ENCODE measurements at regions not wholly inside any gene's neighbourhood (a gene's known extent, or its start where the extent isn't known, plus 50 kb on each side); places are given as distances from the start of the nearest gene placed in this dataset.

GRCh38 chr2:15786901-15787300 is 153.4 kb upstream of the MYCN start:
- H3K27ac ChIP-seq, result no peak overlapping the region
- peaks cover 16% of the 10 kb centered on the region for H3K4me1 ChIP-seq
- ATAC-seq (no peak), DNase-seq (ENCODE audit: low read depth in 1 of 2, low spot score in 1 of 2) (no peak), FAIRE-seq (no peak)
- H3K4me2 ChIP-seq, result no peak overlapping the region
- H3K4me3 ChIP-seq, result no peak overlapping the region
- H3K9me3 ChIP-seq, result no peaks in the 10 kb centered on the region
- no peak for TF ChIP-seq FOXS1 (CRISPR knock-in tag; IDR thresholded peaks at IDR 0.05)
- no peak for TF ChIP-seq EP300 (IDR thresholded peaks at IDR 0.05)
- TF ChIP-seq POLR2A (IDR thresholded peaks at IDR 0.05; ENCODE audit: low read length), result no peak
- TF ChIP-seq HEYL (CRISPR knock-in tag; IDR thresholded peaks at IDR 0.05), result no peak
- TF ChIP-seq ZFP36 (IDR thresholded peaks at IDR 0.05; ENCODE audit: borderline replicate concordance, partially characterized antibody), result no peak
- TF ChIP-seq, protein P1, sequence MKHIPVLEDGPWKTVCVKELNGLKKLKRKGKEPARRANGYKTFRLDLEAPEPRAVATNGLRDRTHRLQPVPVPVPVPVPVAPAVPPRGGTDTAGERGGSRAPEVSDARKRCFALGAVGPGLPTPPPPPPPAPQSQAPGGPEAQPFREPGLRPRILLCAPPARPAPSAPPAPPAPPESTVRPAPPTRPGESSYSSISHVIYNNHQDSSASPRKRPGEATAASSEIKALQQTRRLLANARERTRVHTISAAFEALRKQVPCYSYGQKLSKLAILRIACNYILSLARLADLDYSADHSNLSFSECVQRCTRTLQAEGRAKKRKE (CRISPR knock-in tag; IDR thresholded peaks at IDR 0.05; ENCODE audit: low read depth), result no peak
- no peak for TF ChIP-seq PHF8 (IDR thresholded peaks at IDR 0.05; ENCODE audit: borderline replicate concordance, low read depth)
- no peak for TF ChIP-seq SMC3 (IDR thresholded peaks at IDR 0.05)
- no peak for TF ChIP-seq HDAC2 (IDR thresholded peaks at IDR 0.05)
- TF ChIP-seq ZSCAN20 (CRISPR knock-in tag; IDR thresholded peaks at IDR 0.05), result no peak
- TF ChIP-seq MYC (IDR thresholded peaks at IDR 0.05; ENCODE audit: borderline replicate concordance, low read length), result no peak
- TF ChIP-seq CHD4 (IDR thresholded peaks at IDR 0.05; ENCODE audit: borderline replicate concordance), result no peak
- TF ChIP-seq, protein P2, sequence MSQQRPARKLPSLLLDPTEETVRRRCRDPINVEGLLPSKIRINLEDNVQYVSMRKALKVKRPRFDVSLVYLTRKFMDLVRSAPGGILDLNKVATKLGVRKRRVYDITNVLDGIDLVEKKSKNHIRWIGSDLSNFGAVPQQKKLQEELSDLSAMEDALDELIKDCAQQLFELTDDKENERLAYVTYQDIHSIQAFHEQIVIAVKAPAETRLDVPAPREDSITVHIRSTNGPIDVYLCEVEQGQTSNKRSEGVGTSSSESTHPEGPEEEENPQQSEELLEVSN (IDR thresholded peaks at IDR 0.05; ENCODE audit: borderline replicate concordance, low read depth), result no peak
- ChIA-PET CTCF (no interaction called here), POLR2A (no interaction called here)
- 44% methylated on average over 2 of the region's 2 CpGs for WGBS (ENCODE audit: missing lambda C conversion rate)

- CTCF ChIA-PET, result no interaction called here
Observed at GRCh38 chr2:15787535-15788454, 152.6 kb upstream of the MYCN start.

More at GRCh38 chr2:15787535-15788454, 152.6 kb upstream of the MYCN start:
- TF ChIP-seq, protein P3, sequence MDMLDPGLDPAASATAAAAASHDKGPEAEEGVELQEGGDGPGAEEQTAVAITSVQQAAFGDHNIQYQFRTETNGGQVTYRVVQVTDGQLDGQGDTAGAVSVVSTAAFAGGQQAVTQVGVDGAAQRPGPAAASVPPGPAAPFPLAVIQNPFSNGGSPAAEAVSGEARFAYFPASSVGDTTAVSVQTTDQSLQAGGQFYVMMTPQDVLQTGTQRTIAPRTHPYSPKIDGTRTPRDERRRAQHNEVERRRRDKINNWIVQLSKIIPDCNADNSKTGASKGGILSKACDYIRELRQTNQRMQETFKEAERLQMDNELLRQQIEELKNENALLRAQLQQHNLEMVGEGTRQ (IDR thresholded peaks at IDR 0.05), result no peak
- TF ChIP-seq EHMT2 (IDR thresholded peaks at IDR 0.05; ENCODE audit: low read depth) (no peak), MAZ (IDR thresholded peaks at IDR 0.05; ENCODE audit: borderline replicate concordance, low read depth, low read length) (no peak), HMGXB4 (CRISPR knock-in tag; IDR thresholded peaks at IDR 0.05; ENCODE audit: borderline replicate concordance) (no peak), TFCP2L1 (CRISPR knock-in tag; IDR thresholded peaks at IDR 0.05) (no peak), FOXS1 (CRISPR knock-in tag; IDR thresholded peaks at IDR 0.05) (no peak), FOSB (CRISPR knock-in tag; IDR thresholded peaks at IDR 0.05) (no peak), BCL3 (IDR thresholded peaks at IDR 0.05) (no peak), RARB (CRISPR knock-in tag; IDR thresholded peaks at IDR 0.05) (no peak), HDAC2 (IDR thresholded peaks at IDR 0.05) (no peak), HEYL (CRISPR knock-in tag; IDR thresholded peaks at IDR 0.05) (no peak), JUNB (IDR thresholded peaks at IDR 0.05) (no peak)
- TF ChIP-seq, protein P4, sequence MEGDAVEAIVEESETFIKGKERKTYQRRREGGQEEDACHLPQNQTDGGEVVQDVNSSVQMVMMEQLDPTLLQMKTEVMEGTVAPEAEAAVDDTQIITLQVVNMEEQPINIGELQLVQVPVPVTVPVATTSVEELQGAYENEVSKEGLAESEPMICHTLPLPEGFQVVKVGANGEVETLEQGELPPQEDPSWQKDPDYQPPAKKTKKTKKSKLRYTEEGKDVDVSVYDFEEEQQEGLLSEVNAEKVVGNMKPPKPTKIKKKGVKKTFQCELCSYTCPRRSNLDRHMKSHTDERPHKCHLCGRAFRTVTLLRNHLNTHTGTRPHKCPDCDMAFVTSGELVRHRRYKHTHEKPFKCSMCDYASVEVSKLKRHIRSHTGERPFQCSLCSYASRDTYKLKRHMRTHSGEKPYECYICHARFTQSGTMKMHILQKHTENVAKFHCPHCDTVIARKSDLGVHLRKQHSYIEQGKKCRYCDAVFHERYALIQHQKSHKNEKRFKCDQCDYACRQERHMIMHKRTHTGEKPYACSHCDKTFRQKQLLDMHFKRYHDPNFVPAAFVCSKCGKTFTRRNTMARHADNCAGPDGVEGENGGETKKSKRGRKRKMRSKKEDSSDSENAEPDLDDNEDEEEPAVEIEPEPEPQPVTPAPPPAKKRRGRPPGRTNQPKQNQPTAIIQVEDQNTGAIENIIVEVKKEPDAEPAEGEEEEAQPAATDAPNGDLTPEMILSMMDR (IDR thresholded peaks at IDR 0.05), result no peak
- TF ChIP-seq, protein P5, sequence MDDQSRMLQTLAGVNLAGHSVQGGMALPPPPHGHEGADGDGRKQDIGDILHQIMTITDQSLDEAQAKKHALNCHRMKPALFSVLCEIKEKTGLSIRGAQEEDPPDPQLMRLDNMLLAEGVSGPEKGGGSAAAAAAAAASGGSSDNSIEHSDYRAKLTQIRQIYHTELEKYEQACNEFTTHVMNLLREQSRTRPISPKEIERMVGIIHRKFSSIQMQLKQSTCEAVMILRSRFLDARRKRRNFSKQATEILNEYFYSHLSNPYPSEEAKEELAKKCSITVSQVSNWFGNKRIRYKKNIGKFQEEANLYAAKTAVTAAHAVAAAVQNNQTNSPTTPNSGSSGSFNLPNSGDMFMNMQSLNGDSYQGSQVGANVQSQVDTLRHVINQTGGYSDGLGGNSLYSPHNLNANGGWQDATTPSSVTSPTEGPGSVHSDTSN (IDR thresholded peaks at IDR 0.05), result no peak
- TF ChIP-seq, protein P6, sequence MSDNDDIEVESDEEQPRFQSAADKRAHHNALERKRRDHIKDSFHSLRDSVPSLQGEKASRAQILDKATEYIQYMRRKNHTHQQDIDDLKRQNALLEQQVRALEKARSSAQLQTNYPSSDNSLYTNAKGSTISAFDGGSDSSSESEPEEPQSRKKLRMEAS (IDR thresholded peaks at IDR 0.05), result no peak
- TF ChIP-seq, protein P7, sequence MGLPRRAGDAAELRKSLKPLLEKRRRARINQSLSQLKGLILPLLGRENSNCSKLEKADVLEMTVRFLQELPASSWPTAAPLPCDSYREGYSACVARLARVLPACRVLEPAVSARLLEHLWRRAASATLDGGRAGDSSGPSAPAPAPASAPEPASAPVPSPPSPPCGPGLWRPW (IDR thresholded peaks at IDR 0.05), result no peak
- Histone ChIP-seq H3K4me2 (no peak overlapping the region), H3K27ac (no peak overlapping the region), H3K4me1 (peaks cover 7% of the 10 kb centered on the region), H3K4me3 (no peak overlapping the region), H3K9me3 (no peaks in the 10 kb centered on the region)
- DNase-seq (ENCODE audit: low read depth in 1 of 2, low spot score in 1 of 2) (no peak), ATAC-seq (no peak), FAIRE-seq (no peak)
- WGBS (ENCODE audit: missing lambda C conversion rate), result 45% methylated on average over 3 of the region's 3 CpGs
- POLR2A ChIA-PET, result no interaction called here

All from A549 (cell line).